ENCODE measurements at regions not wholly inside any gene's neighbourhood (a gene's known extent, or its start where the extent isn't known, plus 50 kb on each side); places are given as distances from the start of the nearest gene placed in this dataset.
"Not testable (repeated sequence)": the region's sequence is repeated elsewhere in the genome, so short reads cannot be mapped to it uniquely, and the experiment has no call there.

DNA sequence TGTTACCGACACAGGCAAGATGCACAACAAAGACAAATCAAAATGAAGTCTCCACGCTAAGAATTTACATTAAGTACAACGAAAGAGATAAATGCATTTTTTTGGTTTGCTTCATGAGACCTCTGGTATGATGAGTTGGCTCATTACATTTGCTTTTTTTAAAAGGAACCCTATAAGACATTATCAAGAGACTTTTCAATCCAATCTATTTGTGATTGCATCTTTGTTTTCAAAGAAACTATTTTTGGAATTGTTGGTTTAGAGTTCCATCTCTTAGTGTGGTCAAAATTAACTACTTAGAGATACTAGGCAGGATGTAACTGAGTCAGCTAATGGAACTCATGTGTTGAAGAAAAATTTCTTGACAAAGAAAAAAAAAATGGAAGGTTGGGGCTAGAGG, 200.1 kb downstream of the ZC3H11B start:
- FAIRE-seq: no peak

DNA sequence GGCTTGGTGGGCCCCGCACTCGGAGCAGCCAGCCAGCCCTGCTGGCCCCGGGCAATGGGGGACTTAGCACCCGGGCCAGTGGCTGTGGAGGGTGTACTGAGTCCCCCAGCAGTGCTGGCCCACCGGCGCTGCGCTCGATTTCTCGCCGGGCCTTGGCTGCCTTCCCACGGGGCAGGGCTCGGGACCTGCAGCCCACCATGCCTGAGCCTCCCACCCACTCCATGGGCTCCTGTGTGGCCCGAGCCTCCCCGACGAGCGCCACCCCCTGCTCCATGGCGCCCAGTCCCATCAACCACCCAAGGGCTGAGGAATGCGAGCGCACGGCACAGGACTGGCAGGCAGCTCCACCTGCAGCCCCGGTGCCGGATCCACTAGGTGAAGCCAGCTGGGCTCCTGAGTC, 202.2 kb downstream of the ZC3H11B start:
- H3K79me2 ChIP-seq (ENCODE audit: control insufficient read depth in 1 of 2, insufficient read depth in 2 of 2, low read length in 2 of 2); H3K9ac ChIP-seq (replicated peaks in 1 of 4; ENCODE audit: extremely low read depth in 1 of 4, low read depth in 3 of 4, low read length in 3 of 4); H2BK12ac ChIP-seq (ENCODE audit: low read depth, low read length); H4K91ac ChIP-seq (replicated peaks; ENCODE audit: insufficient read length, low read length); H3K18ac ChIP-seq (ENCODE audit: extremely low read depth, low read length); H3K27ac ChIP-seq (ENCODE audit: low read depth, low read length); H4K8ac ChIP-seq (ENCODE audit: extremely low read depth, insufficient read depth, low read length); H4K5ac ChIP-seq (ENCODE audit: insufficient read length, low read depth, low read length); H3K14ac ChIP-seq (ENCODE audit: insufficient read length); H2BK20ac ChIP-seq (ENCODE audit: low read length); H3K36me3 ChIP-seq (ENCODE audit: control insufficient read depth in 2 of 4, insufficient read depth in 4 of 4, low read length in 3 of 4); H2BK5ac ChIP-seq (ENCODE audit: low read depth, low read length); H3K9me3 ChIP-seq (ENCODE audit: insufficient read depth in 2 of 2, low read depth in 1 of 2, low read length in 1 of 2); H2AFZ ChIP-seq (ENCODE audit: low read length); H2AK5ac ChIP-seq (ENCODE audit: low read depth, low read length); FAIRE-seq; H3K4me2 ChIP-seq (ENCODE audit: insufficient read depth in 1 of 2, low read depth in 2 of 2, low read length in 2 of 2); H3K79me1 ChIP-seq (ENCODE audit: low read depth, low read length); H3K56ac ChIP-seq (replicated peaks; ENCODE audit: insufficient read length, low read depth, low read length); H3K23me2 ChIP-seq (ENCODE audit: low read depth, low read length); H2BK120ac ChIP-seq (replicated peaks; ENCODE audit: low read depth, low read length); H3K4me3 ChIP-seq (ENCODE audit: extremely low read depth in 1 of 4, insufficient read depth in 2 of 4, low read depth in 3 of 4, low read length in 4 of 4); H2BK15ac ChIP-seq (ENCODE audit: low read length); H3K4me1 ChIP-seq (replicated peaks in 1 of 4; ENCODE audit: control insufficient read depth in 3 of 4, insufficient read depth in 4 of 4, low read length in 3 of 4); POLR2A ChIA-PET (ENCODE audit: partially characterized antibody); H3K4ac ChIP-seq (replicated peaks; ENCODE audit: insufficient read length, low read depth, low read length); DNase-seq (ENCODE audit: low read depth in 1 of 2, low spot score in 2 of 2); CTCF ChIA-PET (ENCODE audit: partially characterized antibody); H4K20me1 ChIP-seq (replicated peaks in 1 of 2; ENCODE audit: control insufficient read depth in 1 of 2, insufficient read depth in 2 of 2, low read length in 2 of 2); H3K23ac ChIP-seq (ENCODE audit: insufficient read length); H3K27me3 ChIP-seq (replicated peaks in 1 of 4; ENCODE audit: control insufficient read depth in 3 of 4, extremely low read depth in 1 of 4, insufficient read depth in 3 of 4, low read length in 3 of 4): not testable (repeated sequence)
- WGBS, 2 experiments (ENCODE audit: extremely low coverage in 1 of 2, insufficient coverage in 1 of 2, insufficient read length in 1 of 2, insufficient replicate concordance in 2 of 2, low coverage in 1 of 2, low lambda C conversion rate in 2 of 2, missing lambda C conversion rate in 1 of 2): 100% methylated on average over 1 of the region's 22 CpGs; no CpG with 5 or more reads in 1 of the 2 experiments

More for the DNA sequence above, 200.1 kb downstream of the ZC3H11B start:
- ChIA-PET CTCF (ENCODE audit: partially characterized antibody) (no interaction called here), POLR2A (ENCODE audit: partially characterized antibody) (interaction anchor here (0.7 kb wide), 1 partner anchor 23 kb away, joined by 3 read pairs; no protein-coding TSS in a partner anchor)
- no peak overlapping the region for H3K18ac ChIP-seq (ENCODE audit: extremely low read depth, low read length)
- no peaks in the 10 kb centered on the region for H3K36me3 ChIP-seq (ENCODE audit: control insufficient read depth in 2 of 4, insufficient read depth in 4 of 4, low read length in 3 of 4)
- no peak overlapping the region for H4K8ac ChIP-seq (ENCODE audit: extremely low read depth, insufficient read depth, low read length)
- no peaks in the 10 kb centered on the region for H3K23me2 ChIP-seq (ENCODE audit: low read depth, low read length)
- no peak overlapping the region for H3K23ac ChIP-seq (ENCODE audit: insufficient read length)
- no peak overlapping the region for H2AK5ac ChIP-seq (ENCODE audit: low read depth, low read length)
- no peak overlapping the region for H3K4me3 ChIP-seq (ENCODE audit: extremely low read depth in 1 of 4, insufficient read depth in 2 of 4, low read depth in 3 of 4, low read length in 4 of 4)
- no peaks in the 10 kb centered on the region for H3K9me3 ChIP-seq (ENCODE audit: insufficient read depth in 2 of 2, low read depth in 1 of 2, low read length in 1 of 2)
- H2BK120ac ChIP-seq (replicated peaks; ENCODE audit: low read depth, low read length): no peak overlapping the region
- H3K4me1 ChIP-seq (replicated peaks in 1 of 4; ENCODE audit: control insufficient read depth in 3 of 4, insufficient read depth in 4 of 4, low read length in 3 of 4): no peaks in the 10 kb centered on the region
- H3K79me2 ChIP-seq (ENCODE audit: control insufficient read depth in 1 of 2, insufficient read depth in 2 of 2, low read length in 2 of 2): no peaks in the 10 kb centered on the region
- H2BK5ac ChIP-seq (ENCODE audit: low read depth, low read length): no peak overlapping the region
- no peak overlapping the region for H4K5ac ChIP-seq (ENCODE audit: insufficient read length, low read depth, low read length)
- WGBS, 2 experiments (ENCODE audit: extremely low coverage in 1 of 2, insufficient coverage in 1 of 2, insufficient read length in 1 of 2, insufficient replicate concordance in 2 of 2, low coverage in 1 of 2, low lambda C conversion rate in 2 of 2, missing lambda C conversion rate in 1 of 2): 90% methylated on average over 3 of the region's 3 CpGs; no CpG with 5 or more reads in 1 of the 2 experiments
- DNase-seq (ENCODE audit: low read depth in 1 of 2, low spot score in 2 of 2): no peak
- H3K9ac ChIP-seq (replicated peaks in 1 of 4; ENCODE audit: extremely low read depth in 1 of 4, low read depth in 3 of 4, low read length in 3 of 4): no peak overlapping the region
- H3K4me2 ChIP-seq (ENCODE audit: insufficient read depth in 1 of 2, low read depth in 2 of 2, low read length in 2 of 2): no peak overlapping the region
- H2BK15ac ChIP-seq (ENCODE audit: low read length): no peak overlapping the region
- no peaks in the 10 kb centered on the region for H3K27me3 ChIP-seq (replicated peaks in 1 of 4; ENCODE audit: control insufficient read depth in 3 of 4, extremely low read depth in 1 of 4, insufficient read depth in 3 of 4, low read length in 3 of 4)
- H3K4ac ChIP-seq (replicated peaks; ENCODE audit: insufficient read length, low read depth, low read length): no peak overlapping the region
- H4K20me1 ChIP-seq (replicated peaks in 1 of 2; ENCODE audit: control insufficient read depth in 1 of 2, insufficient read depth in 2 of 2, low read length in 2 of 2): no peaks in the 10 kb centered on the region
- H2BK12ac ChIP-seq (ENCODE audit: low read depth, low read length): no peak overlapping the region
- H3K79me1 ChIP-seq (ENCODE audit: low read depth, low read length): no peaks in the 10 kb centered on the region
- TF ChIP-seq EZH2 (IDR thresholded peaks at IDR 0.05; ENCODE audit: low read depth, low read length, severe bottlenecking) (no peak), RXRA (IDR thresholded peaks at IDR 0.05; ENCODE audit: insufficient read depth, low read depth, low read length) (no peak), POLR2AphosphoS5 (IDR thresholded peaks at IDR 0.05; ENCODE audit: low read depth, low read length) (no peak), CREB1 (IDR thresholded peaks at IDR 0.05) (no peak)
- no peak overlapping the region for H3K27ac ChIP-seq (ENCODE audit: low read depth, low read length)
- no peak overlapping the region for H2BK20ac ChIP-seq (ENCODE audit: low read length)
- no peak overlapping the region for H2AFZ ChIP-seq (ENCODE audit: low read length)
- no peak overlapping the region for H3K56ac ChIP-seq (replicated peaks; ENCODE audit: insufficient read length, low read depth, low read length)
- no peak overlapping the region for H4K91ac ChIP-seq (replicated peaks; ENCODE audit: insufficient read length, low read length)
- no peak overlapping the region for H3K14ac ChIP-seq (ENCODE audit: insufficient read length)
